ENCODE measurements at regions not wholly inside any gene's neighbourhood (a gene's known extent, or its start where the extent isn't known, plus 50 kb on each side); places are given as distances from the start of the nearest gene placed in this dataset.

- no peak for TF ChIP-seq CTCF (IDR thresholded peaks at IDR 0.05)
- no peak for TF ChIP-seq EZH2 (IDR thresholded peaks at IDR 0.05; ENCODE audit: borderline replicate concordance, insufficient read depth, low read depth, low read length, poor library complexity, severe bottlenecking)
Measured at GRCh38 chr6:105972440-105972839, 113.7 kb upstream of the PRDM1 start.
